Endodermal cell (in vitro differentiated cells): ENCODE measurements at regions not wholly inside any gene's neighbourhood (a gene's known extent, or its start where the extent isn't known, plus 50 kb on each side); places are given as distances from the start of the nearest gene placed in this dataset.

ENCODE experiments used
- DNase-seq: peaks from one replicate; pipeline ENCODE4 v3.0.0-alpha.2; 2017
- H3K27ac ChIP-seq: 2 replicates; pipeline ENCODE4 v1.5.1; 2013; ENCODE audit warnings: mild to moderate bottlenecking, low read depth, low read length, moderate library complexity
- H3K27me3 ChIP-seq: 2 replicates; pipeline ENCODE4 v1.6.1; 2013; ENCODE audit warnings: mild to moderate bottlenecking, low read length, moderate library complexity; ENCODE audit not compliant: insufficient read depth, control insufficient read depth, poor library complexity, severe bottlenecking
- H3K36me3 ChIP-seq: 2 replicates; pipeline ENCODE4 v1.7.0; 2013; ENCODE audit warnings: mild to moderate bottlenecking, low read length, moderate library complexity; ENCODE audit not compliant: control insufficient read depth, insufficient read depth
- H3K4me1 ChIP-seq: one replicate; pipeline ENCODE4 v1.7.0; 2013; ENCODE audit warnings: low read length; ENCODE audit not compliant: control insufficient read depth, insufficient read depth
- H3K4me3 ChIP-seq: 2 replicates; pipeline ENCODE4 v1.5.1; 2013; ENCODE audit warnings: mild to moderate bottlenecking, low read length, moderate library complexity
- H3K9ac ChIP-seq: 2 replicates; pipeline ENCODE4 v1.6.1; 2013; ENCODE audit warnings: mild to moderate bottlenecking, low read length, moderate library complexity; ENCODE audit not compliant: poor library complexity, severe bottlenecking; ENCODE audit errors: extremely low read depth
- H3K9me3 ChIP-seq: 2 replicates; pipeline ENCODE4 v1.6.1; 2013; ENCODE audit warnings: mild to moderate bottlenecking, low read length, moderate library complexity; ENCODE audit not compliant: control insufficient read depth
- H3K27ac Mint-ChIP-seq: 2 replicates; pipeline ENCODE4 v1.8.0; 2020; ENCODE audit warnings: mixed read lengths
- H3K27me3 Mint-ChIP-seq: 2 replicates; pipeline ENCODE4 v1.8.0; 2021; ENCODE audit warnings: mild to moderate bottlenecking, mixed read lengths; ENCODE audit not compliant: insufficient read depth
- H3K36me3 Mint-ChIP-seq: 2 replicates; pipeline ENCODE4 v1.8.0; 2020; ENCODE audit warnings: low read depth, mixed read lengths
- H3K4me1 Mint-ChIP-seq: 2 replicates; pipeline ENCODE4 v1.8.0; 2020; ENCODE audit warnings: mixed read lengths
- H3K4me3 Mint-ChIP-seq: 2 replicates; pipeline ENCODE4 v1.8.0; 2020; ENCODE audit warnings: mild to moderate bottlenecking, moderate library complexity, mixed read lengths
- H3K9me3 Mint-ChIP-seq: 2 replicates; pipeline ENCODE4 v1.8.0; 2020; ENCODE audit warnings: mild to moderate bottlenecking, mixed read lengths
- WGBS, 2 experiments: methylation state at CpG; one replicate each; pipeline versions ENCODE4 v1.1.5 to v1.1.7; 2013; ENCODE audit warnings: missing lambda C conversion rate in 2 of 2, mixed read lengths in 1 of 2; ENCODE audit not compliant: insufficient coverage in 1 of 2, insufficient read length in 1 of 2; 5-methylcytosine and 5-hydroxymethylcytosine counted together
- TF ChIP-seq, protein P1 (sequence below): fragments of 200-600 bp; sonication (generic); conservative IDR thresholded peaks from 2 replicates; pipeline ENCODE4 v1.5.0; 2021; ENCODE audit warnings: antibody characterized with exemption, mild to moderate bottlenecking

DNA sequence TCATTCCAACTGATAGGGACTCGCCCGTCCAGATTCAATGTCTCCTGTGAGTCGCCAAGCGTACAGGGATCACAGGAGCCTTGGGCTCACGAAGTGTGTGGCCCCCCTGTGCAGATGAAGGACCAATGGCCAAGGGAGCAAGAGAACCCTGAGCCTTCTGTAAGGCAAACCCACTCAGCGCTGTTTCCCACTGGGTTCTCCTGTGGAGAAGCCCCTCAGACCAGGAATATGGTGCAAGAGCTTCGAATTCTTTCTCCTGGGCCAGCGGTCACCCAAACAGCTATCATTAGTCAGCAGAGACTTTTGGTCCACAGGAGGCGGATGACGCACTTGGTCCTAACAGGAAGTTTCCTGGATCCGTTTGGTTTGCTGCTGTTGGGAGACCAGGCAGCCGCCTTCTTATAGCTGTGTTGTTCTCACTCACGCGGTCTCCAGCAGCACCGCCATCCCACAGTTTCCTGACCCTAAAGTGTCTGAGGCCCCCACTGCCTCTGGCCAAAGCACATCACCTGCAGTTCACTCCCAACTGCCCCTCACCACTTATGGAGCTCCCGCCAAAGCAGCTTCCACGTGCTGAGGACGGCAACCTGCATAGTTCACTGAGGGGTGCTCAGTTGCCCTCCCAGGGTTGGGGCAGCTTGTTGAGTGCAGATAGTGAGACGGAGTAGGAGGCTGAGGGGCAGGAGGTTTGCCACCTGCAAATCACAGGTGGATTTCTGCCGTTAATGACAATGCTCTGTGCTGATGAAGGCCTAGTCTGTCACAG, 268.6 kb downstream of the ERMARD start:
- WGBS, 2 experiments, result 94 to 97% methylated on average over 10 to 20 of the region's 20 CpGs
- H3K36me3 ChIP-seq, result no peaks in the 10 kb centered on the region
- TF ChIP-seq, protein P1, sequence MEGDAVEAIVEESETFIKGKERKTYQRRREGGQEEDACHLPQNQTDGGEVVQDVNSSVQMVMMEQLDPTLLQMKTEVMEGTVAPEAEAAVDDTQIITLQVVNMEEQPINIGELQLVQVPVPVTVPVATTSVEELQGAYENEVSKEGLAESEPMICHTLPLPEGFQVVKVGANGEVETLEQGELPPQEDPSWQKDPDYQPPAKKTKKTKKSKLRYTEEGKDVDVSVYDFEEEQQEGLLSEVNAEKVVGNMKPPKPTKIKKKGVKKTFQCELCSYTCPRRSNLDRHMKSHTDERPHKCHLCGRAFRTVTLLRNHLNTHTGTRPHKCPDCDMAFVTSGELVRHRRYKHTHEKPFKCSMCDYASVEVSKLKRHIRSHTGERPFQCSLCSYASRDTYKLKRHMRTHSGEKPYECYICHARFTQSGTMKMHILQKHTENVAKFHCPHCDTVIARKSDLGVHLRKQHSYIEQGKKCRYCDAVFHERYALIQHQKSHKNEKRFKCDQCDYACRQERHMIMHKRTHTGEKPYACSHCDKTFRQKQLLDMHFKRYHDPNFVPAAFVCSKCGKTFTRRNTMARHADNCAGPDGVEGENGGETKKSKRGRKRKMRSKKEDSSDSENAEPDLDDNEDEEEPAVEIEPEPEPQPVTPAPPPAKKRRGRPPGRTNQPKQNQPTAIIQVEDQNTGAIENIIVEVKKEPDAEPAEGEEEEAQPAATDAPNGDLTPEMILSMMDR, result no peak

DNA sequence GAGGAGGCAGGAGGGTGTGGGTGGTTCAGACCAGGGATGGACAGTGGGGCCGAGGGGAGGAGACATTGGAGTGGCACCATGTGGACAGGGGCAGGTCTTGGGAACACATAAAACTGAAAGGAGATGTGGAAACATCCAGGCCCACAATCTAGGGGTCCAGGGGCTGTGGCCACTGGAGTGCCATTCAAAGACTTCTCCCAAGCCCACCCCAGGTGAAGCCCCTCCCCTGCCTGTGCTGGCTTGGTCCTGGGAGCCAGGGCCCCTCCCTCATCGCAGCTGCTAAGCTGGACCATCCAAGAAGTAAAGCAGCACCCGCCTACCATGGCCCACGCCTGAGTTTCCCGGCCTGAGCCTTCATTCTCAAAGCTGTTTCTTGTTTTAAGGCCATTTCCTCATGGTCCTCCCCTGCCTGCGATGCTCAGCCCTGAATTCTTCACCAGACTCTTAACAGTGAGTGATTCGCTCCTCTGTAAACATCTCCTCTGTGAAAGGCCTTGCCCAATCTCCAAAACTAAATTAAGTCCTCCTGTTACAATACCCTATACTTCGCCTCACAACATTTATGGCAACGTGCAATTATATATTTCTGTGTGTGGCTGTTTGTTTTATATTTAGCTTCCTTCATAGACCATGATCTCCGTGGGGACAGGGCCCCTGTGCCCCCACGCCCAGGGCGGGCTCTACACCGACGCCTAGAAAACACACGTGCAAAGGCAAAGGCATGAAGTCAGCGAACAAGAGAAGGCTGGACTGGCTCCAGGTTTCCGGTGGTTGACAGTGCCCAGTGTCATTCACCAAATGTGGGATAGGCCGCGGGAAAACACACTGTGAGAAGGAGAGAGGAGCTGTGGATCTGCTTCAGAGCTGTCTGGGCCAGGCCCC, 267.8 kb downstream of the ERMARD start:
- Mint-ChIP-seq H3K4me1 (no peaks in the 10 kb centered on the region), H3K4me3 (no peak overlapping the region), H3K9me3 (no peaks in the 10 kb centered on the region), H3K27ac (no peak overlapping the region), H3K27me3 (peaks cover 25% of the 10 kb centered on the region), H3K36me3 (no peaks in the 10 kb centered on the region)
- H3K27me3 ChIP-seq, result peaks cover 5% of the 10 kb centered on the region
- no peaks in the 10 kb centered on the region for H3K9me3 ChIP-seq
- H3K9ac ChIP-seq, result no peak overlapping the region
- WGBS, 2 experiments, result 88 to 89% methylated on average over 15 to 19 of the region's 19 CpGs
- H3K36me3 ChIP-seq, result no peaks in the 10 kb centered on the region
- DNase-seq, result no peak
- H3K27ac ChIP-seq, result no peak overlapping the region
- no peak overlapping the region for H3K4me3 ChIP-seq
- H3K4me1 ChIP-seq, result no peaks in the 10 kb centered on the region
- TF ChIP-seq, protein P1, result no peak

More for the DNA sequence above, 268.6 kb downstream of the ERMARD start:
- H3K27ac Mint-ChIP-seq, result no peak overlapping the region
- H3K27me3 ChIP-seq, result no peaks in the 10 kb centered on the region
- no peaks in the 10 kb centered on the region for H3K36me3 Mint-ChIP-seq
- no peak overlapping the region for H3K9ac ChIP-seq
- no peak overlapping the region for H3K27ac ChIP-seq
- no peak for DNase-seq
- peaks cover 19% of the 10 kb centered on the region for H3K27me3 Mint-ChIP-seq
- H3K4me1 ChIP-seq, result no peaks in the 10 kb centered on the region
- no peak overlapping the region for H3K4me3 ChIP-seq
- no peaks in the 10 kb centered on the region for H3K4me1 Mint-ChIP-seq
- H3K9me3 ChIP-seq, result no peaks in the 10 kb centered on the region
- H3K4me3 Mint-ChIP-seq, result no peak overlapping the region
- no peaks in the 10 kb centered on the region for H3K9me3 Mint-ChIP-seq

DNA sequence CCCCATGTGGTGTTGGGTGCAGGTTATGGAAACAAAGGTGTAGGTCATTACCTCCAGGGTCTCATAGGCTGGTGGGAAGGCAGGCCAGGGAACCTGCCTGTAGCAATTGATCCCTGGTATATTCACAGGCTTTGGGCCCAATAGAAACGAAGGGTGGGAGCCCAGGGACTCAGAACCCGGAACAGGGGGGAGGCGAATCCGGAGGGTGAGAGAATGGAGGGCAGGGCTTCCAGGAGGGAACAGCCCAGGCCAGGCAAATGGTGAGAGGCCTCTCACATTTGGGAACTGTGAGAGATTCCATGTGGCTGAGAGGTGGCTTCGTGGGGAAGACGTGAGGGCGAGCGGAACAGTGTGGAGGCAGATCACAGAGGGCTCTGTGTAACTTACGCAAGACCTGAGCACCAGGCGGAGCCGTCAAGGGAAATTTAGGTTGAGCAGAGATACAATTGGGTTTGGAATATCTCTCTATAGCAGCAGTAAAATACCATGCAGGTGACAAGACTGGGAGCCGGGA, 267.1 kb downstream of the ERMARD start:
- no peak overlapping the region for H3K9ac ChIP-seq
- DNase-seq, result no peak
- Mint-ChIP-seq H3K4me1 (no peaks in the 10 kb centered on the region), H3K27ac (no peak overlapping the region), H3K27me3 (peaks cover 28% of the 10 kb centered on the region), H3K36me3 (no peaks in the 10 kb centered on the region), H3K4me3 (no peak overlapping the region), H3K9me3 (no peaks in the 10 kb centered on the region)
- H3K9me3 ChIP-seq, result no peaks in the 10 kb centered on the region
- H3K27ac ChIP-seq, result no peak overlapping the region
- no peak overlapping the region for H3K4me3 ChIP-seq
- TF ChIP-seq, protein P1, result no peak
- H3K4me1 ChIP-seq, result no peaks in the 10 kb centered on the region
- H3K27me3 ChIP-seq, result peaks cover 12% of the 10 kb centered on the region
- WGBS, 2 experiments, result 94 to 95% methylated on average over 9 to 12 of the region's 12 CpGs
- H3K36me3 ChIP-seq, result no peaks in the 10 kb centered on the region
